NAMALWA (cell line): ENCODE measurements at regions not wholly inside any gene's neighbourhood (a gene's known extent, or its start where the extent isn't known, plus 50 kb on each side); places are given as distances from the start of the nearest gene placed in this dataset.
"Not testable (repeated sequence)": the region's sequence is repeated elsewhere in the genome, so short reads cannot be mapped to it uniquely, and the experiment has no call there.

Source experiments
- DNase-seq: peaks from one replicate; pipeline ENCODE4 v3.0.0-alpha.2; 2015; ENCODE audit warnings: low spot score

DNA sequence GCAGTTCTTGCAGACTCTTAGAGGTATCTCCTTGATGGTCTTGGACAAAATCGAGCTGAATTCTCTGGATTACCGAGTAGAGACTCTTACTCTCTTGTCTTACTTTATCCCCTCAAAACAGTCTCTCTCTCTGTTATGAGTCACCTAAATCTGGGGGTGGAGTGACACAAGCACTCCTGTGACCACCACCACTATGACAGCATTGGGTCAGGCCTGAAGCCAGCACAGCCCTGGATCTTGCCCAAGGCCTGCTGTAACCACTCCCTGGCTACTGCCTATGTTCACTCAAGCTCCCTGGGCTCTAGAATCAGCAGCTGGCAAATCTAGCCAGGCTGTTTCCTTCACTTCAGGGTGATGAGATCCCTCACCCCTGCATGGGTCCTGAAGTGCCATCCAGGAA lies 662.5 kb downstream of the LUZP2 start:
- no peak for DNase-seq

DNA sequence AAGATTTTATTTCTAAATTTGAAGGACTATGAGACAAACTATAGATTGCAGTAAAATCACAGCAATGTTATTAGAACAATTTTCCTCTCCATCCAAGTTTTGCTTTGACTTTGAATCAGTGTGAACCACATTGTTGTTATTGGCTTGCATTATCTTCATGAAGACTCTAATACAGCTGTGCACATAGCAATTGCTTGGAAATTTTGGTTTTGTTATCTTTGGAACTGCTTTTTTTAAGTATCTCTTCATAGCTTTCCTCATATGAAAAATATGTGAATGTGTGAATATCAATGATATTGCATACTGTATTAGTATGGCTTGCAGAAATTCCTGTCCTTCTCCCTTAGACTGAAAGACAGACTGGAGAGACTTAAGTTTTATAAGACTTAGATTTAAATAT lies 666.6 kb downstream of the LUZP2 start:
- DNase-seq, result no peak

- no peak for DNase-seq
These were observed 683.3 kb downstream of the LUZP2 start for GRCh38 chr11:25180187-25180586.

DNA sequence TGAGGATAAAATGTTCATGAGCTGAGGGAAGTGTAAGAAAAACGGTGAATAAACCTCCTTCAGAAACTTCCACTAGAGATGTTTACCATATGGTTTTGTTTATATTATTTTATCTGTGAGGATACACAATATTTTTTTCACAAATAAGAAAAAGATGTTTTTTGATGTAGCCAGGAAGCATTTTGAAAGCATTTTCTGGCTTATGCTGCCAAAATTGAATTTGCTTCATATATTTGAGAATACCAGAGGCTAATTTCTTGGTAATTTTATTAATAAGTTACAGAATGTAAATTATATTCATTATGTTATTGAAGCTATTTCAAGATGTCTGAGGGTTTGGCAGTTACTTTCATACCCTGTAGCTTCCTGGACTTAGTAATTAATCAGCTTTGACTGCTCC lies 686.6 kb downstream of the LUZP2 start:
- no peak for DNase-seq

GRCh38 chr11:25197515-25197914 lies 700.7 kb downstream of the LUZP2 start:
- no peak for DNase-seq

DNA sequence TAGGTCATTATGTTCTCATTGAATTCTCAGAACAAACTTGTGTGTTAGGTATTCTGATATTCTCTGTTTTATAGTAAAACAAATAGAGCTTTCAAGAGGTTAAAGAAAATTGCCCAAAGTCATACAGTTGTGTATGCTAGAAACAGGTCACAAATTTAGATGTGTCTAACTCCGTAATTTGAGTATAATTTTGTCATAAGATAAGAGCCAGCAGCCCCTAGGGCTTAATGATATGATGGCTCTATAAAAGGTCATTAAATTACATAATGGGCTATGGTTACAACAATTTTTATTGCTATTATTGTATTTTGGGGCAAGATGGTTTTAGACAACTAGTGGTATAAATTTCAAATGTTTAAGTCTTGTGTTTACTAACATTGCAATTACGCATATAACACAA lies 701.9 kb downstream of the LUZP2 start:
- DNase-seq, result no peak

- no peak for DNase-seq
These were observed 704.1 kb downstream of the LUZP2 start for GRCh38 chr11:25200925-25201324.

GRCh38 chr11:25206762-25207161 lies 709.9 kb downstream of the LUZP2 start:
- no peak for DNase-seq

- no peak for DNase-seq
These were observed 714.9 kb downstream of the LUZP2 start for GRCh38 chr11:25211635-25212254.

- no peak for DNase-seq
These were observed 717.8 kb downstream of the LUZP2 start for GRCh38 chr11:25214535-25215176.

GRCh38 chr11:25218036-25218435 lies 721.2 kb downstream of the LUZP2 start:
- no peak for DNase-seq

- DNase-seq, result no peak
These were observed 728.2 kb downstream of the LUZP2 start for GRCh38 chr11:25225078-25225477.

- DNase-seq, result no peak
These were observed 746.1 kb downstream of the LUZP2 start for GRCh38 chr11:25242928-25243327.

DNA sequence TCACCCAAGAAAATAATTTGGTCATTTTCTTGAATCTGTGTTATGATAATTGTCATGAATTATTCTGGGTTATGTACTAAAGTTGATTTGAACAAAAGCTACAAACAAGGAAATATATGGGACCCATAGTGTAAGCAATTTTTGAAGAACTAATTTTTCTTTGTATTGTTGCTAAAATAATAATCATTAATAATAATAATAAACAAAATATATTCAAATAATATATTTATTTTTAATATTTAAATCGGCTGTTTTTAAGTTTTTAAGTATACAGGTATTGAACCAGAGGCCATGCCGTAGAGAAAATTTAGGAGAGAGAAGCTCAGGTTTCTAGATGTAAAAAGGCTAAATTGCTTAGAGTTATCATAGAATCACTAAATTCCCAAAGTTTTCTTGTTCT lies 747.3 kb downstream of the LUZP2 start:
- DNase-seq, result no peak

DNA sequence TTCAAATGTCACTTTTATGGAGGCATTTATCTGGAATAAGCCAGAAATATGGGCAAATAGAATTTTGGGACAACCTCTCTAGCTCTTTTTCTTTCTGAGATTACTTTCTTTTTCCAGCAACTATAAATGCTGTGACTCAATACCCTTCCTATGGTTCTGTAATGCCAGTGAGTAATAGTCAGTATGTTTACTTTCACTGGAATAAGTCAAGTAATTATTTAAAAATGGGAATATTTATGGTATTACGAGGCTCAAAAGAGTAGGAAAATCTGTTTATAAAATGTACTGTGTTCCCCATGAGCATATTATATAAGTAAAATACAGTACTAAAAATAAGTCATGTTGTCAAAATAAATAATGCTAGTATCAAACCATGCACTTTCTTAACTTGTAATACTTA lies 750.5 kb downstream of the LUZP2 start:
- DNase-seq, result no peak

DNA sequence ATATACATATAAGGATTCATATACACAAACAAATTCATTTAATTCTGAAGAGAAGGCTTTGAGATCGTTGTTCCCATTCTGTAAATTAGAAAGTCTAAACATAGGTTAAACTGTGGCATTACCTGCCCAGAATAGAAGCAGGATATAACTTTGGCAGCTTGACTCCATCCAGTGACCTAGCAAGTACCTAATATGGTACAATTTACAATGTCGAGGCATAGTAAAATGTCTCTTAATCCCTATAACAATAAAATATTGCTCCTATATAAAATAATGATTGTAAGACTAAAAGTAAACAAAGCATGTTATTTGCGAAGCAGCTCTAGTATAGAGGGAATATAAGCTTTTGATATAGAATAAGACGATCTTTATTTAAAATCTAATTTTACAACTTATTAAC lies 756.0 kb downstream of the LUZP2 start:
- DNase-seq, result no peak

DNA sequence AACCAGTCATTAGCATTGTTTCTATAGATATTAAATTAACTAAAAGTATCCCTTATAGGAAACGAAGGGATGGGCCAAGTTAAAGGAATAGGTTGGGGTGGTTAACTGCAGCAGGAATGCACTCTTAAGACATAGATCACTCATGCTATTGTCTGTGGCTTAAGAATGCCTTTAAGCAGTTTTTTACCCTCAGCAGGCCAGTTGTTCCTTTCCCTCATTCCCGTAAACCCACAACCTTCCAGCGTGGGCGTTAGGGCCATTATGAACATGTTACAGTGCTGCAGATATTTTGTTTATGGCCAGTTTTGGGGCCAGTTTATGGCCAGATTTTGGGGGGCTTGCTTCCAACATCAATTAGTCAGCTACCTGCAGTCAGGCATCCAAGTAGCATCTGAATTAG lies 767.0 kb downstream of the LUZP2 start:
- not testable (repeated sequence) for DNase-seq

GRCh38 chr11:25271301-25271700 lies 774.4 kb downstream of the LUZP2 start:
- DNase-seq, result no peak

DNA sequence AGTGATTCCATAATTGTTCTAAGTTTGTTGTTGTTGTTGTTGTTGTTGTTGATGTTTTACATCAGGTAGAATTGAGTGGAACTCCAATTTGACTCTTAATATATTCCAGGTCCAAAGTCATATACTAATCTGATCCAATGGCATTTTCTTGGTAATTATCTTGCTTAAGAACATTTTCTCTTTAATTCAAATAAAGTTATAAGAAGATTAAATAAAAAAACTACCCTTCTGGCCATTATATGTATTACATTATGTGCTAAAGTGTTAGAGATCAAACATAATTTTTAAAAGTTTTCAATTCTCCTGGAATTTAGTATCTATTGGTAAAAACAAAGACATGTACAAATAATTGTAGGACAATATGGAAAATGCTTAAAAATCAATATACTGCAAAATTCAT lies 775.4 kb downstream of the LUZP2 start:
- no peak for DNase-seq

DNA sequence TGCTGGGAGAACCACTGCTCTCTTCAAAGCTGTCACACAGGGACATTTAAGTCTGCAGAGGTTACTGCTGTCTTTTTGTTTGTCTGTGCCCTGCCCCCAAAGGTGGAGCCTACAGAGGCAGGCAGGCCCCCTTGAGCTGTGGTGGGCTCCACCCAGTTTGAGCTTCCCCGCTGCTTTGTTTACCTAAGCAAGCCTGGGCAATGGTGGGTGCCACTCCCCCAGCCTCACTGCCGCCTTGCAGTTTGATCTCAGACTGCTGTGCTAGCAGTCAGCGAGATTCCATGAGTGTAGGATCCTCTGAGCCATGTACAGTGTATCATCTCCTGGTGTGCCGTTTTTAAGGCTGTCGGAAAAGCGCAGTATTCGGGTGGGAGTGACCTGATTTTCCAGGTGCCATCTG lies 784.0 kb downstream of the LUZP2 start:
- not testable (repeated sequence) for DNase-seq

DNA sequence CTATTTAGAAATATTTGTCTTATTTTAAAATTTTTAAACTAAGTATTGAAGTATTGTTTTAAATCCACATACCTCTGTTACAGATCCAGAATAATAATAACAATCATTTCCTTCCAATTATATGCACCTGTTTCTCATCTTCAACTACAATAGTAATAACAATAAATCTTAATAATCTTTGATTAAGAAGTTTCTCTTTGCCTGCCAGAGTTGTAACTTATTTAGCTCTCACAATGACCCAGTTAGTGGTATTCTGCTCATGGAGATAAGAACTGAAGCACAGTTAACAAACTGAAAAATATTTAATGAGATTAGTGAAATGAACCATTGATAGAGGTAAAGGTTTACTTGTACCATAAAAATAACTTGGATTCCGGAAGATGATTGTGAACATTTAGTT lies 796.3 kb downstream of the LUZP2 start:
- no peak for DNase-seq

DNA sequence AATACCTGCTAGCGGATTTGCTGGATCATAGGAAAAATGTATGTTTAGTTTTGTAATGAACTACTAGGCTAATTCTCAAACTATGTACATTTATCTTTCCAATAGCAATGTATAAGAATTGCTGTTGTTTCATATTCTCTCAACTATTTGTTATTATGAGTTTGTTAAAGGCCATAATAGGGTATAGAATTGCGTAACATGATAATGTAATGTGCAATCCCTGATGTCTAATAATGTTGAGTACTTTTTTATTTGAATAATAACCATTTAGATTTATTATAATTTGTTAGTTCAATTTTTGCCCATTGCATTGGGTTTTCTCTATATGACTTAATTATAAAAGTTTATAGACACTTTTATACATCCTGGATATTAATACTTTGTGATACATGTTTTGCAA lies 801.6 kb downstream of the LUZP2 start:
- no peak for DNase-seq

DNA sequence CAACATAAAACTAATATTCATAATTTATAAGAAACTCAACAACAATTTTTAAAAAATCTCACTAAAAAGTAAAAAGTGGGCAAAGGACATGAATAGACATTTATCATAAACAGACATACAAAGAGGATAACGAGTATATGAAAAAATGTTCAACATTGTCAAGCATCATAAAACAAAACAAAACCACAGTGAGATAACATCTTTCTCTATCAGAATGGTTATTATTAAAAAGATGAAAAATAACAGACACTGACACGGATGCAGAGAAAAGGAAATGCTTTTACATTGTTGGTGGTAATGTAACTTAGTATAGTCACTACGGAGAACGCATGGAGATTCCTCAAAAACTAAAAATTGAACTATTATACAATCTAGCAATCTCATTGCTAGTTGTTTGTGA lies 813.0 kb downstream of the LUZP2 start:
- DNase-seq, result no peak

GRCh38 chr11:25317216-25317615 lies 820.4 kb downstream of the LUZP2 start:
- no peak for DNase-seq
